AG08395 (cell line): ENCODE measurements at regions not wholly inside any gene's neighbourhood (a gene's known extent, or its start where the extent isn't known, plus 50 kb on each side); places are given as distances from the start of the nearest gene placed in this dataset.
A peak's percentile ranks its signal among the peaks of the same experiment; 100 is the strongest.
"Not testable (repeated sequence)": the region's sequence is repeated elsewhere in the genome, so short reads cannot be mapped to it uniquely, and the experiment has no call there.

Experiments
- DNase-seq: peaks from one replicate; pipeline ENCODE4 v3.0.0; 2012; ENCODE audit warnings: mixed read lengths, low spot score

GRCh38 chr3:124636101-124636862 lies 94.0 kb upstream of the UMPS start:
- no peak for DNase-seq

GRCh38 chr3:124636863-124637296 lies 93.4 kb upstream of the UMPS start:
- DNase-seq, result no peak

GRCh38 chr3:124639406-124640237 lies 90.6 kb upstream of the UMPS start:
- no peak for DNase-seq

DNA sequence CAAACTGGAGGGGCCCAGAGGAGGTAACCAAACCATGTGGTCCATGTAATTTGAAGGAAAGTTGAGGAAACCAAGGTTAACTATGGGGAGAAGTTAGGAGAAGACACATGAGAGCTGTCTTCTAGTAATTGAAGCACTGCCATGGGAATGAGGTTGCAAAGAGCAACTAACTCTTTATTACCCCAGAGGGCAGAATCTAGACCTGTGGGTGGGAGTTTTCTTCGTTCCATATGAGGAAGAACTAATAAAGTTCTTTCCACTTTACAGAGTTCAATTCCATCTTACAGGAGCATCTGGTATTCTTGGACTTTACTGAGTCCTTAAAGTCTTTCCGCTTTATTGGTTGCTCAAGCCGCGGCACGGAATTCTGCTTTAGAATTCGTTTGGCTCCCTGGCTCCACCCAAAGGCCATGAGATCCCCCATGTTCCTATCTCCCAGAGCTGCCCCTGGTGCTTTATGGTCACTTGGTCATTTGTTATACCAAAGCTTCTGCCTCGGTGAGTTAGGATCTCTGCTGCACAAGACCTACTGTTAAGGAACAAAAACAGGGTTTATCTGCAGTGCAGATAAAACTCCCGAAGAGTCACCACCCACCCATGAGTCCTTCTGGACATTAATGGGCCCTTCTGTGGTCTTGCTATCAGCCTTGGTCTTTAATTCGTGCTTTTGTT lies 89.5 kb upstream of the UMPS start:
- no peak for DNase-seq

DNA sequence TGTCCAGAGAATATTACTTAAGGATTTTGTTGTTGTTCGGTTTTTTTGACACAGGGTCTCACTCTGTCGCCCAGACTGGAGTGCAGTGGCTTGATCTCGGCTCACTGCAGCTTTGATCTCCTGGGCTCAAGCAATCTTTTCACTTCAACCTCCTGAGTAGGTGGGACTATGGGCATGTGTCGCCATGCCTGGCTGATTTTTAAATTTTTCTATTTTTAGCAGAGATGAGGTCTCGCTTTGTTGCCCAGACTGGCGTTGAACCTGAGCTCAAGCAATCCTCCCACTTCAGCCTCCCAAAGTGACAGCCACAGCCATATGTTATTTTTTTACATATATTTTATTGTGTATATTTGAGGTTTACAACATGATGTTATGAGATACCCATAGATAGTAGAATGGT lies 86.8 kb upstream of the UMPS start:
- DNase-seq, result no peak

GRCh38 chr3:124646186-124646585 lies 84.1 kb upstream of the UMPS start:
- DNase-seq, result not testable (repeated sequence)

- no peak for DNase-seq
Measured at GRCh38 chr3:124648551-124648950, 81.7 kb upstream of the UMPS start.

- no peak for DNase-seq
Measured at GRCh38 chr3:124650798-124651197, 79.5 kb upstream of the UMPS start.

GRCh38 chr3:124651416-124651815 lies 78.8 kb upstream of the UMPS start:
- not testable (repeated sequence) for DNase-seq

- DNase-seq, result no peak
Measured at GRCh38 chr3:124652009-124652408, 78.2 kb upstream of the UMPS start.

GRCh38 chr3:124653071-124653796 lies 77.0 kb upstream of the UMPS start:
- no peak for DNase-seq

DNA sequence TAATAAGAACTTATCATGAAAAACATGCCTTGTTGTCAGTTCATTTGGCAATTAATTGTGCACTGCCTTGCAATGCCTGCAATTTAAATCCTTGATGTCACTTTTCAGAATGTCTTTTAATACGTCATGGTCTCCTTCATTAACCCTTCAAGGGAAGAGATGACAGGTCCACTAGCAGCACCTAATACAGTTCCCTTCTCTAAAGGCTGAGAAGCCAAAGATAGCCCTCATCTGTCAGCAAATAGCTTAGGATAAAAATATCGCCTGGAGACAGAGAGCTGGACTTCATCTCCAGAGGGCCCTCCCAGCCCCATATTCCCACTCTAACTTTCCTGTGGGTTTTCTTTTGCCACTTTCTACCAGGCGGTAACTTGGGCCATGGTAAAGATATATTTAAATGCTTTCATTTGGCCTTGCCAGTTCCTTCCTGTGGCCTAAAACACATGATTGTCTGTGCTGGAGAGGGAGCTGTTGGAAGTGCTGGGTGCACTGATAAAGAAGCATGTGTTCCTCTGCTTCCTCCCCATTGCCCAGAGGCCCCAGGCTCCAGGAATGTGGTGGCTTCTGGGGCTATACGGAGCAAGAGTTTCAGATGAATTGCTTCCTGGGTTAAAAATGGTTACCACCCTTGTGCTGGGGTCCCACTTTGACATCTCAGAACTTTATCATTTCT lies 76.3 kb upstream of the UMPS start:
- DNase-seq, result no peak

- DNase-seq, result no peak
Measured at GRCh38 chr3:124654470-124654845, 75.8 kb upstream of the UMPS start.

- no peak for DNase-seq
Measured at GRCh38 chr3:124656531-124656930, 73.7 kb upstream of the UMPS start.

DNA sequence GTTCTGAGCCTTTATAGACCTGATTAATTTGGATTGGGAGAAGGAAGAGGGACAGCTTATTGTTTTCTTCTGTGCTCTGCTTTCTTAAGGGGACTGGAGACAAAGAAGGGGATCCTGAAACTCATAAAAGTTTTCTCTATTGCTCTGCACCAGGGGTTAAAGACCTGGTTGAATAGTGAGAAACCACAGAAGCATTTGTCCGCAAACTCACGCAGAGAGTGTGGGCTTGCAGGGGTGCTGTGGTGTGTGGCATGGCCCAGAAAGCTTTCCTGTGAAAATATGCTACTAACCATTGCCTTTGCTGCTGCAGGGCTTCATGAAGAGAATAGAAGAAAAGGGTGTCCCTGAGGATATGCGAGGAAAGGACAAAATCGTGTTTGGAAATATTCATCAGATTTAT lies 73.1 kb upstream of the UMPS start:
- no peak for DNase-seq

DNA sequence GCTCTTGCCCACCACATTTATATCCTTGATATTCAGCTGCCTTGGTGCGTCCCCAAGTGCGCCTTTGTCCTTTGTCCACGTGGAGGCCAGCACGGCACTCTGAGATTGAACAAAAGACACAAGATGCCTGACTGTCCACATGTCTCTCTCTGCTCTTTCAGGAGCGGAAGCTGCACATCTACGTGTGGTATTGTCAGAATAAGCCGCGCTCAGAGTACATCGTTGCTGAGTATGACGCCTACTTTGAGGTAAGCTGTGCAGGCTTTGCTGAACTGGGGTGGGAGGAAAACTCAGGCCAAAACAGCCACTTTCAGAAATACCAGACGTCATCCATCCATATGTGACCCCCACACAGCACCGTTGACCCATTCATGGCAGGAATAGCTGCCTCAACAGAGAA lies 72.0 kb upstream of the UMPS start:
- DNase-seq, result no peak

DNA sequence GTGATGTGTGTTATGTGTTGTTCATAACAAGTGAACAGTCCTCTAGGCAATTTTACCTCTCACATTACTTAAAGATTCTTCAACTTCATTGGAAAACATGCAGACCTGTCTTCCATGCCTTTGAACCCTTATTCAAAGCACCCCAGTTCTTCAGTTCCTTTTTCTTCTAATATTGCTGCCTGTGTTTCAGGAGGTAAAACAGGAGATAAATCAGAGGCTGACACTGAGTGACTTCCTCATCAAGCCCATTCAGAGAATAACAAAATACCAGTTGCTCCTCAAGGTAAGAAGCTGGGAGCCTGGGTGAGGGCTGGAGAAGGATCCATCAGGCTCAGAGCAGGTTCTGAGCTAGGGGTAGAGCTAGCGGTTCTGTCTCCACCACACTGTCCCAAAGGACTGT lies 71.1 kb upstream of the UMPS start:
- no peak for DNase-seq

DNA sequence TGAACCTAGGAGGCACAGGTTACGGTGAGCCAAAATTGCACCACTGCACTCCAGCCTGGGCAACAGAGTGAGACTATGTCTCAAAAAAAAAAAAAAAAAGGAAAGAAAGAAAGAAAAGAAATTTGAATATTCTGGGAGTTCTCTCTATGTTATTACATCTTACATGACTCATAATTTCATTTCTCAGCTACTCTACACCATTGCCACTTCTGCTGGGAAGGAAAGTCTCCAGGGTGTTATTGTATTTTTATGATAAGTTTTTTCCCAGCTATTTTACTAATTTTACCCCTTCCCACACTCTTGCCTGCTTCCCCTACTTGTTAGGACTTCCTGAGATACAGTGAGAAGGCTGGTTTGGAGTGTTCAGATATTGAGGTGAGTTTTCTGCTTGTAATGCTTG lies 69.7 kb upstream of the UMPS start:
- no peak for DNase-seq

DNA sequence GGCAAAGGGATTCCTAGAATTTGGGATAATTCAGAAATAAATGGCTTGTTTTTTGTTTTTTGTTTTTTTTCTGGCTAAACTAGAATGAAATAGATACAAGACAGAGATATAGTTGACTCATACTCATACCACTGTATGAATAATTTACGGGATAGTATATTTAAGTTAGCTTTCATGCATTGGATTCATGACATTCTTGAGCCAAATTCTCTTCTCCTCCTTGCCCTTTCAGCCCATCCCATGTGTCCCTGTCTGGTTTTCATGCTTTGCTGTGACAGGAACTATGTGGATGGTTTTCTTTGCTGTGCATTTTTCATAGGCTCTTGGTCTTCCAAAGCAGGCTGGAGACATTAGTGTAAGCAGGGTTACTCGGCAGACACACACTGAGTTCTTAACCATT lies 66.6 kb upstream of the UMPS start:
- DNase-seq, result peak; percentile 55

DNA sequence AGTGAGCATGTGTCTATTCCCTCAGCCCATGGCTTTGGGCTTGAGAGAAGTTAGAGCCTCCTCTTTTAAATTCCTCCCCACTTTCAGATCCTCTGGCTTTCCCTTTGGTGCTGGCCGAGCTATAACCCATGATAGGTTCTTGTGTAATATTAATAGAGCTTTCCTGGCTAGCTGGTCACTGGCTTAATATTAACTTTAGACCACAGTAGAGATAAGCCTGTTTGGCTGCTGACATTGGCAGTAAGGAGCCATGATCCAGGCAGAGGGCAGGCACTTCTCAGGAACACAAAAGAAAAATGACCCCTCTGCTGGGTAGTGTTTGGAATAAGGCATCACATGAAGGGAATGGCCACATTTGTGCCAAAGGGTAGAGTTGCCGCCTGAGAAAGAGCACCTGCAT lies 65.4 kb upstream of the UMPS start:
- no peak for DNase-seq

GRCh38 chr3:124666067-124666466 lies 64.2 kb upstream of the UMPS start:
- DNase-seq, result no peak

DNA sequence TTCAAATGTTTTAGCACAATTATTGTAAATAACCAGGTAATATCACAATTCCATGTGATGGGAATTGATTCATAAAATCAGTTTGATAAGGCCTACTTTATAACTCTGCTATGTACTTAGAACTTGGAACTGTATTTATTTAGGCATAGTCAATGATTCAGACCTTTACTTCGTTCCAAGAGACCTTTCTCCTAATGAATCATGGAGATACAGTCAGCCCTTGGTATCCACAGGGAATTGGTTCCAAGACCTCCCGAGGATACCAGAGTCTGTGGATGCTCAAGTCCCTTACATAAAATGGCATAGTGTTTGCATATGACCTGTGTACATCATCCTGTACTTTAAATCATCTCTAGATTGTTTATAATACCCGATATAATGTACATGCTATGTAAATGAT lies 60.8 kb upstream of the UMPS start:
- DNase-seq, result peak; percentile 64
